H4 (cell line): ENCODE measurements at regions not wholly inside any gene's neighbourhood (a gene's known extent, or its start where the extent isn't known, plus 50 kb on each side); places are given as distances from the start of the nearest gene placed in this dataset.

Experiments
- DNase-seq: peaks from one replicate; pipeline ENCODE4 v3.0.0-alpha.2; 2015; ENCODE audit warnings: low spot score

DNA sequence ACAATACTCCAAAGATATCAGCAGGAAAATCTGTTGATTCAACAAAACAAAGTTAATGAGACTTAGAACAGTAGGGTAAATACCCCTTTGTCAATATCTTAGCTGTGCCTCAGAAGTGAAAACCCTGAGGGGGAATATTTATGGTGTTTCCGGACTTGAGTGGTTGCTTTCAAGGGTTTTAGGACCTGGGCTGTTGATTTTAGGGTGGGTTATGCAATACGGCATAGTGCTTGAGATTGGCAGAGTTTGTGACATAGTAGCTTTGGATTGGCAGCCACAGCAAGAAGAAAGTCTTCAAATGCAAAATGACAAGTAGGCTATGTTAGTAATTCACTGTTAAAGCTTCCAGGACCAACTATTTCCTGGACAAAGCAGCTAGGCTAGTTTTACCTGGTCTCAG, 826.3 kb upstream of the CDH2 start:
- no peak for DNase-seq

- no peak for DNase-seq
These were observed 825.8 kb upstream of the CDH2 start for GRCh38 chr18:29002747-29003146.

DNA sequence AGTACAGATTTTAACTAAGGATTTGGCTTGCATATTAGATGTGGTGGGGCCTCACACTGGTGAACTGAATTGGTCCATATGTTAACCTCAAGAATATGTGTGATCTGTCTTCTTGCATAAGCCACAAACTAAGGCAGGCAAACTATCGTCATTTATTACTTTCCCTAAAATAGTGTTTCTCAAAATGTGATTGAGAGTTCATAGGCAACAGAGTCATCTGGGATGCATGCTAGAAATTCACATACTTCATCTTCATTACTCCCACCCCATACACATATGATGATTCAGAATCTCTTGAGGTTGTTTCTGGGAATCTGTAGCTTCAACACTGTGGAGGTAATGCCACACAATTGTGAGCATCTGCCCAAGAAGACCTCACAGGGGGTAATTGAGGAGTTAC, 822.8 kb upstream of the CDH2 start:
- DNase-seq: no peak

DNA sequence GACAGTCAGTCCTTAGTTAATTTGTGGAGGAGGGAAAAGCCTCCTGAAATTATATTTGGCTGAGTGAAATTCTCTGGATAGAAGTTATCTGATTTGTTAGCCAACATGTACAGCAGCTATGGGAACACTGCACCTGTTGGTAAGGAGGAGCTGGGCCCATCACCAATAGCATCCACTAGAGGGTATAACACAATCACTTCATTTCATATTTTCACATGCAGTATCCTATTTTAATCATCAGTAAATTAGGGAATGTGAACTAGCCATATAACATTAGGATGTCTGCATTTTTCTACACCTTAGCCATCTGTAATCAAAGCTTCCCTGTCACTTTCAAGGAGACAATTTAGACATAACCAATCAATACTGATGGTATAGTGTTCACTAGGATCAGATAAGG, 818.4 kb upstream of the CDH2 start:
- DNase-seq: no peak

GRCh38 chr18:28984731-28985130, 807.8 kb upstream of the CDH2 start:
- no peak for DNase-seq

GRCh38 chr18:28974504-28974903, 797.6 kb upstream of the CDH2 start:
- DNase-seq: no peak

- no peak for DNase-seq
These were observed 796.4 kb upstream of the CDH2 start for GRCh38 chr18:28973324-28973723.

- no peak for DNase-seq
These were observed 795.5 kb upstream of the CDH2 start for GRCh38 chr18:28972333-28972907.

DNA sequence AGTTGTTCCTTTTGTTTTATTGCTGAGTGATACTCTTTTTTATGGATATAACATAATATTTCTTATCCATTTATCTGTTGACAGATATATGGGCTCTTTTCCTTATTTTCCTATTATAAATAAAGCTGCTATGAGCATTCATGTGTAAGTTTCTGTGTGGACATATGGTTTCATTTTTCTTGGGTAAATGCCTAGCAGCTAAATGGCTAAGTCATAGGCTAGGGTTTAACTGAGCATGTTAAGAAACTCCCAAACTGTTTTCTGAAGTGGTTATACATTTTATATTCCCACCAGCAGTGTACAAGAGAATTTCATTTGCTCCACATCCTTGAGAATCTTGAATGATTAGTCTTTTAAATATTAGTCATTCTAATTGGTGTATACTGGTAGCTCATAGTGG, 786.6 kb upstream of the CDH2 start:
- DNase-seq: no peak

- DNase-seq: peak; percentile 43
These were observed 784.8 kb upstream of the CDH2 start for GRCh38 chr18:28961669-28962228.

- DNase-seq: no peak
These were observed 783.2 kb upstream of the CDH2 start for GRCh38 chr18:28960146-28960545.

GRCh38 chr18:28952339-28952738, 775.4 kb upstream of the CDH2 start:
- no peak for DNase-seq

GRCh38 chr18:28947900-28948299, 771.0 kb upstream of the CDH2 start:
- DNase-seq: no peak

DNA sequence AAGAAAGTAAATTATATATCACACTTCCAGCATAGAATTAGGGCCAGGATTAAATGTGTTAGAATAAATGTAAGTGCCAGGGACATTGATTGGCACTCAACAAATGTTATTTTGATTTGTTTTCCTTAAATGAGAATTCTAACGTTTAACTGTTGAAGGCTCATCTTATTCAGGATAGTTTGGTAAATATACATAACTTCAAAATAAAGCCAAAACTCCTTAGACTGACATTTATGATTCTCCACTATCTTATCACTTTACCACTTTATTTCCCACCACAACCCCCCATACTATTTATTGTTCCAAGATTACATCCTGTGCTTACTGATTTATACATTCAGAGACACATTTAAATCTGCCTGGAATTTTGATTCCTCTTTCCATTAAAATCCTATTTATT, 769.5 kb upstream of the CDH2 start:
- DNase-seq: no peak

GRCh38 chr18:28922936-28923335, 746.0 kb upstream of the CDH2 start:
- no peak for DNase-seq

- no peak for DNase-seq
These were observed 739.5 kb upstream of the CDH2 start for GRCh38 chr18:28916456-28916855.

DNA sequence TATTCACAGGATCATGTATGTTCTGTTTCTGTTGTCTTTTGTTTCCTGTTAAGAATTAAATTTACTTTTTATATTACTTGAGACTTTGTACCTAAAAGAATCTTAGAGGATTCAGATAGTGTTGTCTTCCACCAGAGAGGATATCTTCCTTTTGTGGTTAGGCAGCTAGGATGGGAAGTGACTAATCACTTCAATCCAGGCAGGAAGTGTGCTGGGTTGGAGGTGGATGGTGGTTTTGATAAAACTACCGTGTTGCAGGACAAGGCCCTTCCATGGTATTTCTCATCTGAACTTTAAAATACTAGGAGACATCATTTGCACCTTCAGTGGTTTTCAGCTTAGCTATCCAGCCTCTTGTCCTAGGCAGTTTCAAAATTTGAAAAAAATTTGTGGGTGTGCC, 728.6 kb upstream of the CDH2 start:
- DNase-seq: peak; percentile 53

DNA sequence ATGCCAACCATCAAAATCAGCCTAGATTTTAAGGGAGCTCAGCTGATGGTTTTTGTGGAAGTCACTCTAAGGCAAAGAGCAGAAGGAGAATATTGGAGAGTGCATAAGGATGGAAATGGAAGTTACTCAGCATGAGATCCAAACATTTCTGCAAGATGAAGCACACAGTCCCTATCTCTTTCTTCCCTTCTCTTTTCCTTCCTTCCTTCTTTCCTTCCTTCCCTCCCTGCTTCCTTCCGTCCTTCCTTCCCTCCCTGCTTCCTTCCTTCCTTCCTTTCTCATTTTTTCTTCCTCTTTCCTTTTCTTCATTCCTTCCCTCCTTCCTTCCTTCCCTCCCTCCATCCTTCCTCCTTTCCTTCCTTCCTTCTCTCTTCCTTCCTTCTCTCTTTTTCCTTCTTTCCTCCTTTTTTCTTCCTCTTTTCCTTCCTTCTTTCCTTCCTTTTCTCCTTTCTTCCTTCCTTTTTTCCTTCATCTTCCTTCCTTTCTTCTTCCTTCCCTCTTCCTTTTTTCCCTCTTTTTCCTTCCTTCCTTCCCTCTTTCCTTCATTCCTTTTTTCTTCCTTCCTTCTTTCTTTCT, 727.9 kb upstream of the CDH2 start:
- no peak for DNase-seq

DNA sequence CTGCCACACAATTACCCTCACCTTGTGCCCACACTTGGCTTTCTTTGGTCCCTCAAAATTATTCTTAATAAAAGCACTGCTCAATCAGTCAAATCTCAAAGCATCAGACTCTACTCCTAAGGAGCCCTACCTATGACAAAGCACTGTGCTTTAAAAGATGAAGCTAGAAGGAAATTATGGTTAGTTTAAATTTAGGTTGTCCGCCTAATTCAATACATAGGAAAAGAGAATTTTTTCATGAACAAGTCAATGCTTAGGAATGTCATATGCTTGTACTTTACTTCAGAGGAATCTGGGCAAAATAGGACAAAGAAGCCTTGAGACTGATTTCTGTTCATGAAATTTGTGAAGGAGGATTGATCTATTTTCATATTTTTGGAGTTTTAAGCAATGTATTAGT, 726.4 kb upstream of the CDH2 start:
- DNase-seq: no peak

DNA sequence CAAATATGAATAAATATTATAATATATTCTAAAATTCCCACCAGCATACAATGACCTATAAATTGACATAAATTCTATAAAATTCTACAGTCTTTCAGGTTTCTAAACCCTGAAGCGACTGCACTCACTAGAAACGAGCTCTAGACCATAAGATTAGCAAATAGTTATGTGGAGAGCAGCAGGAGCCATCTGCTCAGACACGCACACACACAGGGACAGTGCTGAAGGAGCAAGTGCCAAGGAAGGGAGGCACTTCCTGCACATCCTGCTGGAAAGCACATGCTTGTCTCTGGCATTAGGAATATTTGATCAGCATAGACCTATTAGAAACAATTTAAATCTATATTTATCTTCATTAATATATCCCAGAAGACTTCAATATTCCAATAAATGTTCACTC, 713.9 kb upstream of the CDH2 start:
- no peak for DNase-seq

DNA sequence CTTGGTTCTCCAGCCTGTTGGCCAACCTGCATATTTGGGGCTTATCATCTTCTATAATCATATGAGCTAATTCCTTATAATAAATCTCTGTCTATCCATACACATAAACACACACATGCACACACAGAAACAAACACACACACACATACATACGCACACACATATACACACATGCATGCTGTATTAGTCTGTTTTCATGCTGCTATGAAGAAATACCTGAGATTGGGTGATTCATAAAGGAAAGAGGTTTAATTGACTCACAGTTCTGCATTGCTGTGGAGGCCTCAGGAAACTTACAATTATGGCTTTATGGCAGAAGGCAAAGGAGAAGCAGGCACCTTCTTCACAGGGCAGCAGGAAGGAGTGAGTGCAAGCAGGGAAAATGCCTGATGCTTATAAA, 707.4 kb upstream of the CDH2 start:
- DNase-seq: no peak

- no peak for DNase-seq
These were observed 703.9 kb upstream of the CDH2 start for GRCh38 chr18:28880856-28881255.

- no peak for DNase-seq
These were observed 698.1 kb upstream of the CDH2 start for GRCh38 chr18:28875059-28875458.

- no peak for DNase-seq
These were observed 686.5 kb upstream of the CDH2 start for GRCh38 chr18:28863396-28863795.
